ENCODE measurements at regions not wholly inside any gene's neighbourhood (a gene's known extent, or its start where the extent isn't known, plus 50 kb on each side); places are given as distances from the start of the nearest gene placed in this dataset.

DNA sequence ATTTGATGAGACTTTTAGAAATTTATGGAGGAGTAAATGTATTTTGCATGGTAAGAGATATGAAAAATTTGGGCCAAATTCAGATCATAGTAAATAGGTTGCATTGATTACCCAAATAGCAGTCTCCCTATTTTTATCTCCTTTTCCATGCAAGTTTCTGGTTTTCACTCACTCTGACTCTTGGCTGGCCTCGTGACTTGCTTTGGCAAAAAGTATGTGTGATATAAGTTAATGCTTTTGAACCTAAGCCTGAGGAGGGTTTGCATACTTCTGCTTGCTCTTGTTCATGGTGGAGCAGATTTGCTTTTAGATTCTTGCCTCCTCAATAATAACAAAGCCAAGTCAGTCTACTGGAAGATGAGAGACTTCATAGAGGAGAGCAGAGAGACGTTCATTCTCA lies 1045.9 kb upstream of the CDH8 start:
- no peak for TF ChIP-seq POLR2A (IDR thresholded peaks at IDR 0.05)
- TF ChIP-seq, protein P1, sequence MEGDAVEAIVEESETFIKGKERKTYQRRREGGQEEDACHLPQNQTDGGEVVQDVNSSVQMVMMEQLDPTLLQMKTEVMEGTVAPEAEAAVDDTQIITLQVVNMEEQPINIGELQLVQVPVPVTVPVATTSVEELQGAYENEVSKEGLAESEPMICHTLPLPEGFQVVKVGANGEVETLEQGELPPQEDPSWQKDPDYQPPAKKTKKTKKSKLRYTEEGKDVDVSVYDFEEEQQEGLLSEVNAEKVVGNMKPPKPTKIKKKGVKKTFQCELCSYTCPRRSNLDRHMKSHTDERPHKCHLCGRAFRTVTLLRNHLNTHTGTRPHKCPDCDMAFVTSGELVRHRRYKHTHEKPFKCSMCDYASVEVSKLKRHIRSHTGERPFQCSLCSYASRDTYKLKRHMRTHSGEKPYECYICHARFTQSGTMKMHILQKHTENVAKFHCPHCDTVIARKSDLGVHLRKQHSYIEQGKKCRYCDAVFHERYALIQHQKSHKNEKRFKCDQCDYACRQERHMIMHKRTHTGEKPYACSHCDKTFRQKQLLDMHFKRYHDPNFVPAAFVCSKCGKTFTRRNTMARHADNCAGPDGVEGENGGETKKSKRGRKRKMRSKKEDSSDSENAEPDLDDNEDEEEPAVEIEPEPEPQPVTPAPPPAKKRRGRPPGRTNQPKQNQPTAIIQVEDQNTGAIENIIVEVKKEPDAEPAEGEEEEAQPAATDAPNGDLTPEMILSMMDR (IDR thresholded peaks at IDR 0.05) = no peak

Measured in uterus (tissue), 2 donors.